ENCODE measurements at regions not wholly inside any gene's neighbourhood (a gene's known extent, or its start where the extent isn't known, plus 50 kb on each side); places are given as distances from the start of the nearest gene placed in this dataset.
"Not testable (repeated sequence)": the region's sequence is repeated elsewhere in the genome, so short reads cannot be mapped to it uniquely, and the experiment has no call there.

DNA sequence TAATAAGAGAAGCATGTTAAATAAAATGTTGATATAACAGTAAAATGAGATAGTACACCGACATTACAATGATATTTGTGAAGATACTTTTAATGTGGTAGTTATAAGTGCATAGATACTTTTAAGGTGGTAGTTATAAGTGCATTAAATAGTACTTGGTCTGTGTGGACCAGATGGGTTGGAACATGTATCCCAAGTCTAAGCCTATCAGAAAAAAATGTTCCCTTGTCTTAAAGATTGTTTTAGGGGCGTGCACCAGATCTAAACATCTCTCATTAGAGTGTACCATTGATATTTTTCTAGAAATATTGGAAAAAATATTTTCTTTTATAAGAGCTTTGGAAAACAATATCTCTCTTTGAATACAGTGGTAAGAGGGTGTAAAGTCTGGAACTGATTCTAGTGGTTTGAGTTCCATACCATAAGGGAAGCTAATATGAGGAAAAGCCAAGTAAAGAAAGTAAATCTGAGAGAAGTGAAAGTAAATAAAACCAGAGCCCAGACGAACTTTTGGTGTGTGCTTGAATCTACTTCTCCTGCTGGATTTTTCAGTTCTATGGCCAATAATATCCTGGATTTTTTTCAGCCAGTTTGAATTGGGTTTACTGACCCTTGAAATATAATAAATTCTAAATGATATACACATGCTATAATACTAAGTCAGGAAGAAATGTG lies 175.3 kb downstream of the MBL2 start:
- Histone ChIP-seq H3K4me3 (ENCODE audit: insufficient read depth in 1 of 2, low read depth in 1 of 2, low read length in 2 of 2) (peak overlapping the region in 1 of 2 experiments; percentile 54), H4K8ac (ENCODE audit: low read length) (no peak overlapping the region), H3K4me1 (ENCODE audit: control insufficient read depth, insufficient read depth, low read depth, low read length) (no peaks in the 10 kb centered on the region)

DNA sequence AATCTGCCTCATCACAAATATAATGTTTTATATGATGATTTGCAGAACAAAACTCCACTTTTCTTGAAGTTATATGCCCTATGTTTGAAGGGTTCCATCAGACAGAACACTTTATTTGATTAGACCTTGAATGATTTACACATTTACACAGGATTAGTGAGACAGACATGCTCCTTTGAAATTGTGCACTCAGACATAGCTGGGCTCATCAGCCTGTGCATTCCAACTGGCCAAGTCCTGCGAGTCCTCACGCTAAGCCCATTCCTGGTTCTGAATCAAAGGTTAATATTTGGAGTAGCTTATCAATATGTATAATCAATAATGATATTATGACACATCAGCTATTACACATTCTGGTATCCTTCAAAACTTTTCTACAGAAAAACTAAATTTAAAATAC lies 173.6 kb downstream of the MBL2 start:
- Histone ChIP-seq H3K9me3 (ENCODE audit: control insufficient read depth, low read length) (no peaks in the 10 kb centered on the region), H3K23ac (ENCODE audit: low read length in 2 of 2) (no peak overlapping the region), H3K18ac (ENCODE audit: low read depth in 1 of 2, low read length in 2 of 2) (no peak overlapping the region), H3K4me1 (ENCODE audit: control insufficient read depth, insufficient read depth, low read depth, low read length) (no peaks in the 10 kb centered on the region), H3K9ac (ENCODE audit: low read length) (no peak overlapping the region), H2BK15ac (ENCODE audit: low read depth, poor library complexity, severe bottlenecking) (no peak overlapping the region), H3K4me3 (ENCODE audit: insufficient read depth in 1 of 2, low read depth in 1 of 2, low read length in 2 of 2) (no peak overlapping the region), H3K27ac (ENCODE audit: low read length, poor library complexity, severe bottlenecking) (no peak overlapping the region), H3K27me3 (ENCODE audit: control insufficient read depth in 1 of 2, insufficient read depth in 1 of 2, low read length in 2 of 2) (no peaks in the 10 kb centered on the region), H3K4ac (ENCODE audit: low read depth in 1 of 2, low read length in 2 of 2) (no peak overlapping the region), H2BK120ac (ENCODE audit: low read depth, low read length) (no peak overlapping the region), H2AK5ac (ENCODE audit: low read length, severe bottlenecking) (no peak overlapping the region), H4K8ac (ENCODE audit: low read length) (no peak overlapping the region), H3K4me2 (ENCODE audit: low read length, poor library complexity, severe bottlenecking) (no peak overlapping the region), H2BK5ac (ENCODE audit: low read depth, low read length, poor library complexity, severe bottlenecking) (no peak overlapping the region), H4K91ac (ENCODE audit: low read length) (no peak overlapping the region), H2BK12ac (ENCODE audit: low read length in 2 of 2) (no peak overlapping the region), H2AFZ (ENCODE audit: low read depth, low read length) (no peak overlapping the region), H3K79me1 (replicated peaks; ENCODE audit: low read length, poor library complexity, severe bottlenecking) (no peaks in the 10 kb centered on the region), H3K14ac (ENCODE audit: low read length in 2 of 2) (no peak overlapping the region), H3K36me3 (ENCODE audit: control insufficient read depth in 1 of 2, insufficient read depth in 2 of 2, low read depth in 1 of 2, low read length in 2 of 2) (no peaks in the 10 kb centered on the region)
- DNase-seq: no peak
- 40% methylated on average over 1 of the region's 2 CpGs for WGBS

More for the DNA sequence above, 175.3 kb downstream of the MBL2 start:
- 80% methylated on average over 2 of the region's 3 CpGs for WGBS
- Histone ChIP-seq H2AFZ (ENCODE audit: low read depth, low read length) (no peak overlapping the region), H4K91ac (ENCODE audit: low read length) (no peak overlapping the region), H3K4ac (ENCODE audit: low read depth in 1 of 2, low read length in 2 of 2) (no peak overlapping the region), H3K9me3 (ENCODE audit: control insufficient read depth, low read length) (no peaks in the 10 kb centered on the region), H3K18ac (ENCODE audit: low read depth in 1 of 2, low read length in 2 of 2) (no peak overlapping the region), H3K9ac (ENCODE audit: low read length) (peak overlapping the region; percentile 85), H2BK12ac (ENCODE audit: low read length in 2 of 2) (no peak overlapping the region), H3K36me3 (ENCODE audit: control insufficient read depth in 1 of 2, insufficient read depth in 2 of 2, low read depth in 1 of 2, low read length in 2 of 2) (no peaks in the 10 kb centered on the region), H3K27ac (ENCODE audit: low read length, poor library complexity, severe bottlenecking) (no peak overlapping the region), H3K14ac (ENCODE audit: low read length in 2 of 2) (no peak overlapping the region), H3K4me2 (ENCODE audit: low read length, poor library complexity, severe bottlenecking) (no peak overlapping the region), H2AK5ac (ENCODE audit: low read length, severe bottlenecking) (no peak overlapping the region), H2BK15ac (ENCODE audit: low read depth, poor library complexity, severe bottlenecking) (no peak overlapping the region), H2BK120ac (ENCODE audit: low read depth, low read length) (no peak overlapping the region), H3K79me1 (replicated peaks; ENCODE audit: low read length, poor library complexity, severe bottlenecking) (no peaks in the 10 kb centered on the region), H2BK5ac (ENCODE audit: low read depth, low read length, poor library complexity, severe bottlenecking) (no peak overlapping the region), H3K27me3 (ENCODE audit: control insufficient read depth in 1 of 2, insufficient read depth in 1 of 2, low read length in 2 of 2) (no peaks in the 10 kb centered on the region), H3K23ac (ENCODE audit: low read length in 2 of 2) (no peak overlapping the region)
- DNase-seq: peak; percentile 15

DNA sequence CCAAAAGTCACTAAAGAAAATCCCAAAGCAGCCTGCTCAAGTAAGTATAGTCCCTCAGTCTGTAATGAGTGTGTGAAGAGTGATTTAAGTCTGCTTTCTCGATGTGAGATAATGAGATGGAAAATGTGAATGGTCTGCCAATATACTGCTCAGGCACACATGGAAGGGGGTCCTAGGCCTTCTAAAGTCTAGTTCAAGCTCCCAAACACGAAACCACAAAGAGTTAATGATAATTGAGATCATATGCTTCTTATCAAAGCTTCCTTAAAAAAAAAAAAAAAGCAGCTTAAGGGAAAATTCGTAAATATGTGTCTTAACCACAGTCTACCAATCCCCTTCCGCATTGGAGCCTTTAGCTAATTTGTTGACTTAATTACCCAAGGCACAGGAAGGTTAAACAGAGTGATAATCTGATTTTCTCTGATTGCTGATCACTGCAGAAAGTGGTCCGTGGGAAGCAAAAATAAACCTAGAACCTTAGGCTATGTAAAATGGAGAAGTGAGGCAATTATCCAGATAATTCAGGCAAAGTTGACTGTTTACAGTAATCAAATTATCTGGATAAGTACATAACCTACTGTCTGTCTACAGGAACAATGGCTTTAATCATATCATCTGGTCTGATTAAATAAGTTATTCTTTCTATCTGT lies 172.9 kb downstream of the MBL2 start:
- no peak overlapping the region for H4K8ac ChIP-seq (ENCODE audit: low read length)
- H3K4ac ChIP-seq (ENCODE audit: low read depth in 1 of 2, low read length in 2 of 2): no peak overlapping the region
- no peak overlapping the region for H2BK15ac ChIP-seq (ENCODE audit: low read depth, poor library complexity, severe bottlenecking)
- H4K91ac ChIP-seq (ENCODE audit: low read length): no peak overlapping the region
- no peaks in the 10 kb centered on the region for H3K4me1 ChIP-seq (ENCODE audit: control insufficient read depth, insufficient read depth, low read depth, low read length)
- no peak overlapping the region for H3K9ac ChIP-seq (ENCODE audit: low read length)
- H3K23ac ChIP-seq (ENCODE audit: low read length in 2 of 2): no peak overlapping the region
- no peaks in the 10 kb centered on the region for H3K36me3 ChIP-seq (ENCODE audit: control insufficient read depth in 1 of 2, insufficient read depth in 2 of 2, low read depth in 1 of 2, low read length in 2 of 2)
- H3K79me1 ChIP-seq (replicated peaks; ENCODE audit: low read length, poor library complexity, severe bottlenecking): no peaks in the 10 kb centered on the region
- no peak overlapping the region for H2BK12ac ChIP-seq (ENCODE audit: low read length in 2 of 2)
- H3K27ac ChIP-seq (ENCODE audit: low read length, poor library complexity, severe bottlenecking): no peak overlapping the region
- no peak overlapping the region for H3K18ac ChIP-seq (ENCODE audit: low read depth in 1 of 2, low read length in 2 of 2)
- no peak overlapping the region for H2BK5ac ChIP-seq (ENCODE audit: low read depth, low read length, poor library complexity, severe bottlenecking)
- H3K27me3 ChIP-seq (ENCODE audit: control insufficient read depth in 1 of 2, insufficient read depth in 1 of 2, low read length in 2 of 2): no peaks in the 10 kb centered on the region
- no peak overlapping the region for H3K4me3 ChIP-seq (ENCODE audit: insufficient read depth in 1 of 2, low read depth in 1 of 2, low read length in 2 of 2)
- no peaks in the 10 kb centered on the region for H3K9me3 ChIP-seq (ENCODE audit: control insufficient read depth, low read length)
- H2AK5ac ChIP-seq (ENCODE audit: low read length, severe bottlenecking): no peak overlapping the region
- no peak for DNase-seq
- H2AFZ ChIP-seq (ENCODE audit: low read depth, low read length): no peak overlapping the region
- H2BK120ac ChIP-seq (ENCODE audit: low read depth, low read length): no peak overlapping the region
- WGBS: 80% methylated on average over 2 of the region's 5 CpGs
- H3K14ac ChIP-seq (ENCODE audit: low read length in 2 of 2): no peak overlapping the region
- H3K4me2 ChIP-seq (ENCODE audit: low read length, poor library complexity, severe bottlenecking): no peak overlapping the region

DNA sequence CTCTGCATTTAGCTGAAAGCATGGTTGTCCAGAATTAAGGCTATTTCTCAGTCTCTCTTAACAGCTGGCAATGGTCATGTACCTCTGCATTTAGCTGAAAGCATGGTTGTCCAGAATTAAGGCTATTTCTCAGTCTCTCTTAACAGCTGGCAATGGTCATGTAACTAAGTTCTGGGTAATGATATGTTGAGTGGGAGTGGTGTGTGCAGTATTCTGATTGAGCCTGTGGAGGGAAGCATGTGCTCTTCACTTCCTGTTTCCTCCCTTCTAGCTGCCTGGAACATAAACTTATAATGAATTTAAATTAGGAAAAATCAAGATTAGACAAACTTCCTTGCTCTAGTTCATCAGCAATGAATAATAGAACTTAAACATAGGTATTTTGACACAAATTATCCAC lies 168.5 kb downstream of the MBL2 start:
- not testable (repeated sequence) for H3K9me3 ChIP-seq (ENCODE audit: control insufficient read depth, low read length); H4K91ac ChIP-seq (ENCODE audit: low read length); H3K4me2 ChIP-seq (ENCODE audit: low read length, poor library complexity, severe bottlenecking); H2AFZ ChIP-seq (ENCODE audit: low read depth, low read length); H3K9ac ChIP-seq (ENCODE audit: low read length); H2BK12ac ChIP-seq (ENCODE audit: low read length in 2 of 2); H3K18ac ChIP-seq (ENCODE audit: low read depth in 1 of 2, low read length in 2 of 2); H3K4ac ChIP-seq (ENCODE audit: low read depth in 1 of 2, low read length in 2 of 2); H3K14ac ChIP-seq (ENCODE audit: low read length in 2 of 2); H2BK5ac ChIP-seq (ENCODE audit: low read depth, low read length, poor library complexity, severe bottlenecking); H3K79me1 ChIP-seq (replicated peaks; ENCODE audit: low read length, poor library complexity, severe bottlenecking); H2BK15ac ChIP-seq (ENCODE audit: low read depth, poor library complexity, severe bottlenecking); H2BK120ac ChIP-seq (ENCODE audit: low read depth, low read length); H2AK5ac ChIP-seq (ENCODE audit: low read length, severe bottlenecking); H4K8ac ChIP-seq (ENCODE audit: low read length); H3K36me3 ChIP-seq (ENCODE audit: control insufficient read depth in 1 of 2, insufficient read depth in 2 of 2, low read depth in 1 of 2, low read length in 2 of 2); H3K4me3 ChIP-seq (ENCODE audit: insufficient read depth in 1 of 2, low read depth in 1 of 2, low read length in 2 of 2); H3K27ac ChIP-seq (ENCODE audit: low read length, poor library complexity, severe bottlenecking); H3K4me1 ChIP-seq (ENCODE audit: control insufficient read depth, insufficient read depth, low read depth, low read length); H3K23ac ChIP-seq (ENCODE audit: low read length in 2 of 2); H3K27me3 ChIP-seq (ENCODE audit: control insufficient read depth in 1 of 2, insufficient read depth in 1 of 2, low read length in 2 of 2); DNase-seq

Measured in mesenchymal stem cell (in vitro differentiated cells and primary cell).